ENCODE measurements at regions not wholly inside any gene's neighbourhood (a gene's known extent, or its start where the extent isn't known, plus 50 kb on each side); places are given as distances from the start of the nearest gene placed in this dataset.

DNA sequence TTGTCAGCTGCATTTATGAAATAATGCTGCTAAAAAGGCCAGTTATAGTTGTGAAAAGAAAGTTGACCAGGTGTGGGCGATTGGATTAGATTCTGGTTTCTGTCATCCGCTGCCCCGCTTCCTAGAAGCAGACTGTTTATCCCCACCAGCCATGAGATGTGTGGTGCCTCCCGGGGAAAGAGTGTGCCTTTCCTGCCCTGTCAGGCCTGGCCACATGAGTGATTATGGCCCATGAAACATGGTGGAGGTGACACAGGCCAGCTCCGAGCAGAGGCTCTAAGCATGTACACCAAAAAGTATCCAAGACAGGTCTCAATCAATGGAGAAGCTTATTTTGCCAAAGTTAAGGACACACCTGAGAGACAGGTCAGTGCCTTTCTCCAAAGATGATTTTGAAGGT is 85.4 kb upstream of the ABHD2 start:
- TF ChIP-seq, protein P1, sequence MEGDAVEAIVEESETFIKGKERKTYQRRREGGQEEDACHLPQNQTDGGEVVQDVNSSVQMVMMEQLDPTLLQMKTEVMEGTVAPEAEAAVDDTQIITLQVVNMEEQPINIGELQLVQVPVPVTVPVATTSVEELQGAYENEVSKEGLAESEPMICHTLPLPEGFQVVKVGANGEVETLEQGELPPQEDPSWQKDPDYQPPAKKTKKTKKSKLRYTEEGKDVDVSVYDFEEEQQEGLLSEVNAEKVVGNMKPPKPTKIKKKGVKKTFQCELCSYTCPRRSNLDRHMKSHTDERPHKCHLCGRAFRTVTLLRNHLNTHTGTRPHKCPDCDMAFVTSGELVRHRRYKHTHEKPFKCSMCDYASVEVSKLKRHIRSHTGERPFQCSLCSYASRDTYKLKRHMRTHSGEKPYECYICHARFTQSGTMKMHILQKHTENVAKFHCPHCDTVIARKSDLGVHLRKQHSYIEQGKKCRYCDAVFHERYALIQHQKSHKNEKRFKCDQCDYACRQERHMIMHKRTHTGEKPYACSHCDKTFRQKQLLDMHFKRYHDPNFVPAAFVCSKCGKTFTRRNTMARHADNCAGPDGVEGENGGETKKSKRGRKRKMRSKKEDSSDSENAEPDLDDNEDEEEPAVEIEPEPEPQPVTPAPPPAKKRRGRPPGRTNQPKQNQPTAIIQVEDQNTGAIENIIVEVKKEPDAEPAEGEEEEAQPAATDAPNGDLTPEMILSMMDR (IDR thresholded peaks at IDR 0.05): no peak
- TF ChIP-seq EZH2 (IDR thresholded peaks at IDR 0.05): no peak
- no peak for TF ChIP-seq EZH2phosphoT487 (IDR thresholded peaks at IDR 0.05)
